GM12878 (cell line): ENCODE measurements at regions not wholly inside any gene's neighbourhood (a gene's known extent, or its start where the extent isn't known, plus 50 kb on each side); places are given as distances from the start of the nearest gene placed in this dataset.

ENCODE experiments used
- ATAC-seq: fragments of 200-7000 bp; cut with Tn5 transposase; 3 replicates; pipeline ENCODE4 v1.9.1; 2020; ENCODE audit warnings: mild to moderate bottlenecking, moderate library complexity
- BruUV-seq: library from RNA; stranded (reverse); fragments of 400-500 nt; replicated peaks from 2 replicates; lab custom pipeline; 2021; lab: Mats Ljungman, UMichigan
- CTCF ChIA-PET: fragments of 300-600 bp; sonication (Branson Sonifier 250); formaldehyde crosslinking; extraction: SDS; loops from one replicate; lab custom pipeline; 2021; ENCODE audit warnings: inconsistent platforms; lab: Yijun Ruan, JAX
- POLR2A ChIA-PET: fragments of 350-600 bp; formaldehyde crosslinking; extraction: SDS; loops from one replicate; lab custom pipeline; 2021; ENCODE audit warnings: inconsistent platforms; lab: Charles Lee
- RAD21 ChIA-PET: fragments of 300-600 bp; sonication (Branson Sonifier 250); formaldehyde crosslinking; loops from one replicate; lab custom pipeline; 2023; ENCODE audit warnings: antibody characterized with exemption; ENCODE audit not compliant: unreplicated experiment; lab: Charles Lee
- SMC1A ChIA-PET: fragments of 300-600 bp; sonication (Branson Sonifier 250); formaldehyde crosslinking; loops from one replicate; lab custom pipeline; 2023; ENCODE audit not compliant: unreplicated experiment, uncharacterized antibody; lab: Charles Lee
- DNase-seq: peaks from one replicate; pipeline ENCODE4 v3.0.0-alpha.2; 2011; ENCODE audit warnings: low read depth, low spot score
- FAIRE-seq: peaks from 3 replicates; lab custom pipeline; 2011; peaks lifted over from hg19 to GRCh38; lab: Jason Lieb, UNC
- H2AFZ ChIP-seq: 2 replicates; pipeline ENCODE4 v1.6.0; 2011; ENCODE audit warnings: low read depth, low read length, control low read depth; ENCODE audit not compliant: control insufficient read depth
- H3K27ac ChIP-seq: 2 replicates; pipeline ENCODE4 v1.5.1; 2011; ENCODE audit warnings: control low read depth; ENCODE audit not compliant: control insufficient read depth, insufficient read depth
- H3K27me3 ChIP-seq, 2 experiments: replicated peaks in 1 of 2; 2 replicates each; pipeline versions ENCODE4 v1.6.0 to v1.6.1; 2011; ENCODE audit warnings: low read length in 1 of 2; ENCODE audit not compliant: control insufficient read depth in 2 of 2, insufficient read depth in 2 of 2
- H3K36me3 ChIP-seq, 2 experiments: 2 replicates each; pipeline ENCODE4 v1.5.1; 2011; ENCODE audit warnings: low read length in 1 of 2; ENCODE audit not compliant: control insufficient read depth in 2 of 2, insufficient read depth in 2 of 2
- H3K4me1 ChIP-seq: 2 replicates; pipeline ENCODE4 v1.6.1; 2011; ENCODE audit warnings: mild to moderate bottlenecking, low read length, moderate library complexity, mixed read lengths; ENCODE audit not compliant: control insufficient read depth, insufficient read depth
- H3K4me2 ChIP-seq: 2 replicates; pipeline ENCODE4 v1.6.0; 2011; ENCODE audit warnings: control low read depth; ENCODE audit not compliant: control insufficient read depth, insufficient read depth
- H3K4me3 ChIP-seq: fragments of 200-600 bp; sonication (generic); 2 replicates; pipeline ENCODE4 v1.5.1; 2016
- H3K79me2 ChIP-seq: 2 replicates; pipeline ENCODE4 v1.6.0; 2011; ENCODE audit warnings: low read length; ENCODE audit not compliant: control insufficient read depth, insufficient read depth
- H3K9ac ChIP-seq: 2 replicates; pipeline ENCODE4 v1.8.0; 2011; ENCODE audit warnings: low read length, control low read depth, mixed read lengths; ENCODE audit not compliant: control insufficient read depth, insufficient read depth
- H3K9me3 ChIP-seq: replicated peaks from 3 replicates; pipeline ENCODE4 v1.5.1; 2011; ENCODE audit warnings: mild to moderate bottlenecking, low read length; ENCODE audit not compliant: control insufficient read depth, insufficient read depth
- H4K20me1 ChIP-seq: 2 replicates; pipeline ENCODE4 v1.6.0; 2011; ENCODE audit not compliant: control insufficient read depth, insufficient read depth
- ETV6 ChIP-seq, 2 experiments: fragments of 450-650 bp in 1 of 2; IDR thresholded peaks in 1 of 2; conservative IDR thresholded peaks in 1 of 2; 2 replicates each; pipeline ENCODE4 v1.6.1; 2014; ENCODE audit warnings: antibody characterized with exemption in 1 of 2, borderline replicate concordance in 1 of 2, low read depth in 1 of 2, mild to moderate bottlenecking in 1 of 2, moderate library complexity in 1 of 2
- HDGF ChIP-seq: fragments of 450-650 bp; IDR thresholded peaks from 2 replicates; pipeline ENCODE4 v1.6.1; 2016; ENCODE audit warnings: antibody characterized with exemption
- MTA2 ChIP-seq: fragments of 450-650 bp; IDR thresholded peaks from 2 replicates; pipeline ENCODE4 v1.6.1; 2016; ENCODE audit warnings: low read depth, mild to moderate bottlenecking, moderate library complexity
- WGBS: methylation state at CpG from one replicate; pipeline ENCODE4 v1.1.6; 2016; ENCODE audit warnings: low lambda C conversion rate; ENCODE audit not compliant: insufficient replicate concordance, insufficient coverage; ENCODE audit errors: missing lambda C conversion rate; 5-methylcytosine and 5-hydroxymethylcytosine counted together
- in situ Hi-C: fragments of 300-500 bp; cut with MboI; formaldehyde crosslinking; loops from 9 replicates; pipeline ENCODE4 v1.14.3; 2018; ENCODE audit warnings: mixed read lengths
- intact Hi-C: fragments of 100-400 bp; cut with micrococcal nuclease; formaldehyde crosslinking; loops from one replicate; pipeline ENCODE4 v1.14.2; 2022; ENCODE audit not compliant: unreplicated experiment
- TF ChIP-seq, protein P1 (sequence below): IDR thresholded peaks from 2 replicates; pipeline ENCODE4 v1.6.1; 2012; ENCODE audit warnings: mild to moderate bottlenecking, low read depth, low read length

DNA sequence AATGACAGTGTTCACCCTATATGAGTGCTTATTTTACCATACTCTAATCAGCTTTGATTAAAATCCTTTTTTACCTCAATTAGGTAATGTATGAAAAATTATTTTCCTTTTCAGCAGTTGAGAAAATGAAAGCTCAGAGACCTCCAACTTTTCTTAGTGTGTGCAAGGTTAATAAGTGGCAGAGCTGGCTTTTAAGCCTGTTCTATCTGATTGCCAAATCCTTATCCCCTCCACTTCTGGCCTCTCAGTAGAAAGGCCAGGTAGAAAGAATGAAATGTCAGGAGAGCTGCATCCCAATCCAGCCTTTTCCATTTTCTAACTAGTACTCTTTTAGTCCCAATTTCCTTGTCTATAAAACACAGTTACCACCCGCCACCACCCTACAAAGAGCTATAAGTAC, 67.6 kb upstream of the LCLAT1 start (continued):
- TF ChIP-seq ETV6 (conservative IDR thresholded peaks at IDR 0.05 in 1 of 2, IDR thresholded peaks at IDR 0.05 in 1 of 2; ENCODE audit: borderline replicate concordance in 1 of 2, low read depth in 1 of 2): no peak
- TF ChIP-seq HDGF: no peak
- TF ChIP-seq, all 136 proteins: peak for 0

DNA sequence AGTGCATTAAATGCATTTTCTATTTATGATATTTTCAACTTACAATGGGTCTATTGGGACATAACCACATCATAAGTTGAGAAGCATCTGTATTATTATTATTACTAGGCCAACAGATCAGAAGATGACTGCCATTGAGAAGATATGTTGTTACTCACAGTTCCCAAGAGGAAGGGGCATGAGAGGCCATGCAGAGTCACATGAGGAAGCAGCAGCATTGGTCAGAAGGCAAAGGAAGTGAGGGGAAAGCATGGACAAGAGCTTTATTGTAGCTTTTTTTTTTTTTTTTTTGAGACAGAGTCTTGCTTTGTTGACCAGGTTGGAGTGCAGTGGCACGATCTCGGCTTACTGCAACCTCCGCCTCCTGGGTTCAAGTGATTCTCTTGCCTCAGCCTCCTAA, 66.2 kb upstream of the LCLAT1 start:
- H3K4me2 ChIP-seq: no peak overlapping the region
- H3K9me3 ChIP-seq: no peaks in the 10 kb centered on the region
- intact Hi-C loops (no loop called here), in situ Hi-C loops (no loop called here)
- H3K27me3 ChIP-seq: peaks cover 0 to 3% of the 10 kb centered on the region in 2 experiments; a peak in 1 of 4 replicates
- POLR2A ChIA-PET: no interaction called here
- no peak for FAIRE-seq
- no peaks in the 10 kb centered on the region for H3K36me3 ChIP-seq
- RAD21 ChIA-PET: no interaction called here
- H3K4me3 ChIP-seq: no peak overlapping the region
- WGBS: 80% methylated on average over 2 of the region's 3 CpGs
- no peaks in the 10 kb centered on the region for H4K20me1 ChIP-seq
- no peak overlapping the region for H3K27ac ChIP-seq
- no peak overlapping the region for H2AFZ ChIP-seq
- no peak for TF ChIP-seq MTA2
- TF ChIP-seq, protein P1, sequence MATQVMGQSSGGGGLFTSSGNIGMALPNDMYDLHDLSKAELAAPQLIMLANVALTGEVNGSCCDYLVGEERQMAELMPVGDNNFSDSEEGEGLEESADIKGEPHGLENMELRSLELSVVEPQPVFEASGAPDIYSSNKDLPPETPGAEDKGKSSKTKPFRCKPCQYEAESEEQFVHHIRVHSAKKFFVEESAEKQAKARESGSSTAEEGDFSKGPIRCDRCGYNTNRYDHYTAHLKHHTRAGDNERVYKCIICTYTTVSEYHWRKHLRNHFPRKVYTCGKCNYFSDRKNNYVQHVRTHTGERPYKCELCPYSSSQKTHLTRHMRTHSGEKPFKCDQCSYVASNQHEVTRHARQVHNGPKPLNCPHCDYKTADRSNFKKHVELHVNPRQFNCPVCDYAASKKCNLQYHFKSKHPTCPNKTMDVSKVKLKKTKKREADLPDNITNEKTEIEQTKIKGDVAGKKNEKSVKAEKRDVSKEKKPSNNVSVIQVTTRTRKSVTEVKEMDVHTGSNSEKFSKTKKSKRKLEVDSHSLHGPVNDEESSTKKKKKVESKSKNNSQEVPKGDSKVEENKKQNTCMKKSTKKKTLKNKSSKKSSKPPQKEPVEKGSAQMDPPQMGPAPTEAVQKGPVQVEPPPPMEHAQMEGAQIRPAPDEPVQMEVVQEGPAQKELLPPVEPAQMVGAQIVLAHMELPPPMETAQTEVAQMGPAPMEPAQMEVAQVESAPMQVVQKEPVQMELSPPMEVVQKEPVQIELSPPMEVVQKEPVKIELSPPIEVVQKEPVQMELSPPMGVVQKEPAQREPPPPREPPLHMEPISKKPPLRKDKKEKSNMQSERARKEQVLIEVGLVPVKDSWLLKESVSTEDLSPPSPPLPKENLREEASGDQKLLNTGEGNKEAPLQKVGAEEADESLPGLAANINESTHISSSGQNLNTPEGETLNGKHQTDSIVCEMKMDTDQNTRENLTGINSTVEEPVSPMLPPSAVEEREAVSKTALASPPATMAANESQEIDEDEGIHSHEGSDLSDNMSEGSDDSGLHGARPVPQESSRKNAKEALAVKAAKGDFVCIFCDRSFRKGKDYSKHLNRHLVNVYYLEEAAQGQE: no peak
- no peaks in the 10 kb centered on the region for H3K4me1 ChIP-seq
- H3K79me2 ChIP-seq: no peaks in the 10 kb centered on the region
- CTCF ChIA-PET: no interaction called here
- BruUV-seq: no TSS peak
- SMC1A ChIA-PET: interaction anchor here (0.9 to 1.0 kb wide), 3 partner anchors 8 to 169 kb away, joined by 3 to 4 read pairs (median 3); no protein-coding TSS in a partner anchor
- H3K9ac ChIP-seq: no peak overlapping the region
- no peak for DNase-seq
- ATAC-seq: no peak
